ENCODE measurements at regions not wholly inside any gene's neighbourhood (a gene's known extent, or its start where the extent isn't known, plus 50 kb on each side); places are given as distances from the start of the nearest gene placed in this dataset.
A peak's percentile ranks its signal among the peaks of the same experiment; 100 is the strongest.

GRCh38 chr17:54838651-54839421, 61.8 kb upstream of the TOM1L1 start:
- Histone ChIP-seq H3K4me1 (ENCODE audit: control insufficient read depth, insufficient read depth, low read length) (no peaks in the 10 kb centered on the region), H3K9me3 (ENCODE audit: control insufficient read depth, insufficient read depth, low read length) (no peaks in the 10 kb centered on the region), H3K36me3 (ENCODE audit: control insufficient read depth, insufficient read depth, low read length) (no peaks in the 10 kb centered on the region), H3K27ac (ENCODE audit: low read depth, low read length) (no peak overlapping the region), H3K27me3 (ENCODE audit: control insufficient read depth, insufficient read depth, low read length) (no peaks in the 10 kb centered on the region), H3K4me3 (ENCODE audit: low read depth, low read length) (no peak overlapping the region)
- DNase-seq (ENCODE audit: low read depth in 4 of 6, low spot score in 6 of 6): no peak
- WGBS (ENCODE audit: insufficient coverage): 80% methylated on average over 1 of the region's 3 CpGs

- H3K4me3 ChIP-seq (ENCODE audit: low read depth, low read length): no peak overlapping the region
- peak in 1 of 6 donors; percentile 86 for DNase-seq (ENCODE audit: low read depth in 4 of 6, low spot score in 6 of 6)
- H3K27ac ChIP-seq (ENCODE audit: low read depth, low read length): no peak overlapping the region
- 100% methylated on average over 1 of the region's 1 CpG for WGBS (ENCODE audit: insufficient coverage)
- no peaks in the 10 kb centered on the region for H3K9me3 ChIP-seq (ENCODE audit: control insufficient read depth, insufficient read depth, low read length)
- H3K27me3 ChIP-seq (ENCODE audit: control insufficient read depth, insufficient read depth, low read length): no peaks in the 10 kb centered on the region
- no peaks in the 10 kb centered on the region for H3K36me3 ChIP-seq (ENCODE audit: control insufficient read depth, insufficient read depth, low read length)
- no peaks in the 10 kb centered on the region for H3K4me1 ChIP-seq (ENCODE audit: control insufficient read depth, insufficient read depth, low read length)
These were observed 61.2 kb upstream of the TOM1L1 start for GRCh38 chr17:54839447-54839846.

GRCh38 chr17:54840885-54841591, 59.6 kb upstream of the TOM1L1 start:
- H3K4me3 ChIP-seq (ENCODE audit: low read depth, low read length): no peak overlapping the region
- no peaks in the 10 kb centered on the region for H3K36me3 ChIP-seq (ENCODE audit: control insufficient read depth, insufficient read depth, low read length)
- 94% methylated on average over 2 of the region's 4 CpGs for WGBS (ENCODE audit: insufficient coverage)
- H3K9me3 ChIP-seq (ENCODE audit: control insufficient read depth, insufficient read depth, low read length): no peaks in the 10 kb centered on the region
- no peak overlapping the region for H3K27ac ChIP-seq (ENCODE audit: low read depth, low read length)
- H3K4me1 ChIP-seq (ENCODE audit: control insufficient read depth, insufficient read depth, low read length): no peaks in the 10 kb centered on the region
- peak in 1 of 6 donors; percentile 51 for DNase-seq (ENCODE audit: low read depth in 4 of 6, low spot score in 6 of 6)
- no peaks in the 10 kb centered on the region for H3K27me3 ChIP-seq (ENCODE audit: control insufficient read depth, insufficient read depth, low read length)

- Histone ChIP-seq H3K4me1 (ENCODE audit: control insufficient read depth, insufficient read depth, low read length) (no peaks in the 10 kb centered on the region), H3K36me3 (ENCODE audit: control insufficient read depth, insufficient read depth, low read length) (no peaks in the 10 kb centered on the region), H3K9me3 (ENCODE audit: control insufficient read depth, insufficient read depth, low read length) (no peaks in the 10 kb centered on the region), H3K4me3 (ENCODE audit: low read depth, low read length) (no peak overlapping the region), H3K27ac (ENCODE audit: low read depth, low read length) (no peak overlapping the region), H3K27me3 (ENCODE audit: control insufficient read depth, insufficient read depth, low read length) (no peaks in the 10 kb centered on the region)
- peak in 1 of 6 donors; percentile 53 for DNase-seq (ENCODE audit: low read depth in 4 of 6, low spot score in 6 of 6)
- WGBS (ENCODE audit: insufficient coverage): 92% methylated on average over 2 of the region's 2 CpGs
These were observed 59.0 kb upstream of the TOM1L1 start for GRCh38 chr17:54841656-54842055.

- H3K27ac ChIP-seq (ENCODE audit: low read depth, low read length): no peak overlapping the region
- no peaks in the 10 kb centered on the region for H3K9me3 ChIP-seq (ENCODE audit: control insufficient read depth, insufficient read depth, low read length)
- whole genome bisulfite sequencing (ENCODE audit: insufficient coverage): 32% methylated on average over 3 of the region's 5 CpGs
- DNase-seq (ENCODE audit: low read depth in 4 of 6, low spot score in 6 of 6): no peak
- H3K4me3 ChIP-seq (ENCODE audit: low read depth, low read length): no peak overlapping the region
- no peaks in the 10 kb centered on the region for H3K4me1 ChIP-seq (ENCODE audit: control insufficient read depth, insufficient read depth, low read length)
- no peaks in the 10 kb centered on the region for H3K27me3 ChIP-seq (ENCODE audit: control insufficient read depth, insufficient read depth, low read length)
- no peaks in the 10 kb centered on the region for H3K36me3 ChIP-seq (ENCODE audit: control insufficient read depth, insufficient read depth, low read length)
These were observed 56.4 kb upstream of the TOM1L1 start for GRCh38 chr17:54844233-54844632.

- Histone ChIP-seq H3K27ac (ENCODE audit: low read depth, low read length) (no peak overlapping the region), H3K4me3 (ENCODE audit: low read depth, low read length) (no peak overlapping the region), H3K4me1 (ENCODE audit: control insufficient read depth, insufficient read depth, low read length) (no peaks in the 10 kb centered on the region), H3K27me3 (ENCODE audit: control insufficient read depth, insufficient read depth, low read length) (no peaks in the 10 kb centered on the region), H3K36me3 (ENCODE audit: control insufficient read depth, insufficient read depth, low read length) (no peaks in the 10 kb centered on the region), H3K9me3 (ENCODE audit: control insufficient read depth, insufficient read depth, low read length) (no peaks in the 10 kb centered on the region)
- WGBS (ENCODE audit: insufficient coverage): 80% methylated on average over 2 of the region's 2 CpGs
- no peak for DNase-seq (ENCODE audit: low read depth in 4 of 6, low spot score in 6 of 6)
These were observed 52.2 kb upstream of the TOM1L1 start for GRCh38 chr17:54848368-54848987.

GRCh38 chr17:54849660-54850059, 51.0 kb upstream of the TOM1L1 start:
- Histone ChIP-seq H3K36me3 (ENCODE audit: control insufficient read depth, insufficient read depth, low read length) (no peaks in the 10 kb centered on the region), H3K4me3 (ENCODE audit: low read depth, low read length) (no peak overlapping the region), H3K9me3 (ENCODE audit: control insufficient read depth, insufficient read depth, low read length) (no peaks in the 10 kb centered on the region), H3K27ac (ENCODE audit: low read depth, low read length) (no peak overlapping the region), H3K4me1 (ENCODE audit: control insufficient read depth, insufficient read depth, low read length) (no peaks in the 10 kb centered on the region), H3K27me3 (ENCODE audit: control insufficient read depth, insufficient read depth, low read length) (no peaks in the 10 kb centered on the region)
- 92% methylated on average over 4 of the region's 6 CpGs for WGBS (ENCODE audit: insufficient coverage)
- no peak for DNase-seq (ENCODE audit: low read depth in 4 of 6, low spot score in 6 of 6)
